HG03280 (cell line): ENCODE measurements at regions not wholly inside any gene's neighbourhood (a gene's known extent, or its start where the extent isn't known, plus 50 kb on each side); places are given as distances from the start of the nearest gene placed in this dataset.
"Not testable (repeated sequence)": the region's sequence is repeated elsewhere in the genome, so short reads cannot be mapped to it uniquely, and the experiment has no call there.

Source experiments
- ATAC-seq: cut with Tn5 transposase; IDR thresholded peaks from one replicate; pipeline ENCODE4 v1.9.1; 2021; ENCODE audit warnings: mild to moderate bottlenecking, moderate library complexity; ENCODE audit not compliant: unreplicated experiment

DNA sequence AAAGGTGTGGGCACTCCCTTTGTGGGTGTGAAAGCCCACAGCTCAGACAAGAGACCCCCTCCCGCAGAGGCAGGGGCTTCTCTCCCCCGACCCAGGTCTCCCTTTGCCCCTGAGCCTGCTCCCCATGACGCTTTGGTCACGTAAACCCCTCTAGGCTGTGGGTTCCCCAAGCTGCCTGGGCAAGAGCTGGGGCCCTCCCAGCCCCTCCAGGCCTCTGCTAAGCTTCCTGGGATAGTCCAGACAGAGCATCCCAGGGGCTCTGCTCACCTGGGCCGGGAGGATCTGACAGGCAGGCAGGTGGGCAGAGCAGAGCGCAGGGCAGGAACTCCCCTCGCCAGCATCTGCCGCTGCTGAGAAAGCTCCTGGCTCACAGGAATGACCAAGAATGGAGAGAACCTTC, 177.3 kb downstream of the BANP start:
- ATAC-seq, result no peak

- not testable (repeated sequence) for ATAC-seq
These were observed 177.9 kb downstream of the BANP start for GRCh38 chr16:88129133-88129532.

GRCh38 chr16:88130016-88130415, 178.8 kb downstream of the BANP start:
- ATAC-seq, result no peak

GRCh38 chr16:88130681-88131080, 179.4 kb downstream of the BANP start:
- ATAC-seq, result no peak

DNA sequence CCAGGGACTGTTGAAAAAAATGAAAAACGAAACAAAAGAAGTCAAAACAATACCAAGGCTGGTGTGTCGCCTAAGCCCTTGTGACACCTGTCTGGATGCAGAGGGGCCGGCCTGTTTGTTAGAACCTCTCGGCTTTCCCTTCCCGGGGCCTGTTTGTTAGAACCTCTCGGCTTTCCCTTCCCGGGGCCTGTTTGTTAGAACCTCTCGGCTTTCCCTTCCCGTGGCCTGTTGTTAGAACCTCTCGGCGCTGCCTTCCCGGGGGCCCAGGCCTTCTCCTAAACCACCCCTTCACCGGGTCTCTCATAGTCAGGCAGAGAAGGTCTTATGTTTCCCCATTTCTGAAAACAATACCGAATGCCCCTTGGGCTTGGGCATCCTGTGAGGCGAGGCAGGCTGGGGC, 180.0 kb downstream of the BANP start:
- no peak for ATAC-seq

GRCh38 chr16:88131966-88132365, 180.7 kb downstream of the BANP start:
- no peak for ATAC-seq

GRCh38 chr16:88132836-88133506, 181.7 kb downstream of the BANP start:
- no peak for ATAC-seq

- no peak for ATAC-seq
These were observed 182.2 kb downstream of the BANP start for GRCh38 chr16:88133507-88133843.

DNA sequence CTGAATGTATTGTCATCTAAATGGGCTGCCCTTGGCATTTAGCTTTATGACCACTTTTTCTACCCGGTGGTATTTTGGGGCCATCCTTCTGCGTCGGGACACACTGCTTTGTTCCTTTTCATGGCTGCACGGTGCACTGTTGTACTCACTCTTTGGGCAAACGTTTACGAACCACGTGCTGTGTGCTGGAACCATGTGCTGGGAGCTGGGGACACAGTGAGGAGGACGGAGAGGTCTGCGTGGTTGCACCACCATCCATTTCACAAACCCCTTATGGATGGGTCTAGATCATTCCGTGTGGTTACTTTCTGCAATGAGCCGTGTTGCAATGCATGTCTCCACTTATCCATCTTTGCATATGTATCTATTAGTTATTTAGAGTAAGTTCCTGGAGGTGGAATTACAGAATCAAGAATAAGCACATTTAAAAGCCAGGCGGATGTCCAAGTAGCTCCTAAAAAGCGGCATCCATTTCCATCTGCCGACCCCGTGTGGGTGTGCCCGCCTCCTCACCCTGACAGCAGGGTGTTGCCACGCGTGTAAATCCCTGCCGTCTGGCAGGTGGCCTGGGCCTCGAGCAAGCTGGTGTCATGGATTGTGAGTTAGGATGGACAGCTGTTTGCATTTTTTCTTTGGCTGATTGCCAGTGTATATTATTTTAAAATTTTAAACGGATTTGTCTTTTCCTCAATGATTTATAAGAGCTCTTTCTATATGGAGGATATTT, 183.1 kb downstream of the BANP start:
- not testable (repeated sequence) for ATAC-seq

- ATAC-seq, result not testable (repeated sequence)
These were observed 183.9 kb downstream of the BANP start for GRCh38 chr16:88134899-88135682.

- ATAC-seq, result not testable (repeated sequence)
These were observed 185.0 kb downstream of the BANP start for GRCh38 chr16:88136211-88136713.

DNA sequence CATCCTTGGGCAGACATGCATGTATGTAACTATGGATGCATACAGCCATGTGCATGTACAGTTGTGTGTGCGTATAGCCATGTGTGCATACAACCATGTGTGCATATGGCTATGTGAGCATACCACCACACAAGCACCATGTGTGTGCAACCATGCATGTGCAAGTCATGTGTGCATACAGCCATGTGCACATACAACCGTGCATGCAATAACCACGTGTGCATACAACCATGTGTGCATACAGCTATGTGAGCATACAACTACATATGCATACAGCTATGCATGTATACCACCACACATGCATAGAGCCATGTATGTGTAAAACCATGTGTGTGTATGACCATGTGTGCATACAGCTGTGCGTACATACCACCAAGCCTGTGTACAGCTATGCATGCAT, 185.7 kb downstream of the BANP start:
- not testable (repeated sequence) for ATAC-seq

GRCh38 chr16:88139141-88139540, 187.9 kb downstream of the BANP start:
- ATAC-seq, result not testable (repeated sequence)

- not testable (repeated sequence) for ATAC-seq
These were observed 189.0 kb downstream of the BANP start for GRCh38 chr16:88140195-88140594.

- ATAC-seq, result no peak
These were observed 190.3 kb downstream of the BANP start for GRCh38 chr16:88141580-88141979.

GRCh38 chr16:88142056-88142935, 191.1 kb downstream of the BANP start:
- ATAC-seq, result not testable (repeated sequence)

GRCh38 chr16:88143122-88144027, 192.1 kb downstream of the BANP start:
- not testable (repeated sequence) for ATAC-seq

DNA sequence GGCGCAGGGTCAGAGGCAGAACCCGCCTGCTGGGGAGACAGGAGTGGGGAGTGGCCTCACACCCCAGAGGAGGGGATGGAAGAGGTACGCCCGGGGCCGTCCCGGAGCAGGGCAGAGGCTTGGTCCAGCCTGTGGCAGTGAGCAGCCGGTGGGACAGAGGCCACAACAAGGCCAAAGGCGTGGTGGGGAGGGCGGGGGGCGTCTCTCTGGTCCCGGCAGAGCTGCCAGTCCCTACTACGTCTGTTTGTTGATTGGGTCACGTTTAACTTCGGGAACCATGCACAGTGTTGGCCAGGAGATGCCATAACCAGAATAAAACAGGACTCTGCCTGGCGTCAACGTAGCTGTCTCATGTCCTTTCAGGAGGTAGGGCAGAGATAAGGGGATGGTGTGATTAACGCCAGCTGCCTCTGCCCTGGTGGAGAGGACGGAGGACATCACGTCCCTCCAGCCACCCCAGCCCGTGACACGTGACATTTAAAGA, 192.8 kb downstream of the BANP start:
- no peak for ATAC-seq

- ATAC-seq, result not testable (repeated sequence)
These were observed 194.1 kb downstream of the BANP start for GRCh38 chr16:88145376-88145775.
